ENCODE measurements at regions not wholly inside any gene's neighbourhood (a gene's known extent, or its start where the extent isn't known, plus 50 kb on each side); places are given as distances from the start of the nearest gene placed in this dataset.

- TF ChIP-seq MXI1 (IDR thresholded peaks at IDR 0.05; ENCODE audit: borderline replicate concordance, low read depth, low read length), result no peak
- TF ChIP-seq USF2 (IDR thresholded peaks at IDR 0.05; ENCODE audit: low read depth, low read length), result no peak
- TF ChIP-seq RFX5 (IDR thresholded peaks at IDR 0.05; ENCODE audit: low read depth, low read length), result no peak
- TF ChIP-seq POLR2A (IDR thresholded peaks at IDR 0.05; ENCODE audit: low read depth, low read length), result no peak
- TF ChIP-seq CTCF (conservative IDR thresholded peaks at IDR 0.05; ENCODE audit: low read depth, low read length), result no peak
- no peak for TF ChIP-seq RAD21 (IDR thresholded peaks at IDR 0.05; ENCODE audit: low read length)
- no peak for TF ChIP-seq RCOR1 (IDR thresholded peaks at IDR 0.05; ENCODE audit: insufficient replicate concordance, low read length)
- no peak for TF ChIP-seq ELK1 (IDR thresholded peaks at IDR 0.05; ENCODE audit: borderline replicate concordance, low read depth, low read length)
- TF ChIP-seq CHD1 (IDR thresholded peaks at IDR 0.05; ENCODE audit: low read depth, low read length), result no peak
- no peak for TF ChIP-seq SMC3 (IDR thresholded peaks at IDR 0.05; ENCODE audit: low read depth, low read length)
- TF ChIP-seq MAFK (IDR thresholded peaks at IDR 0.05; ENCODE audit: low read depth, low read length), result no peak
- TF ChIP-seq MAZ (IDR thresholded peaks at IDR 0.05; ENCODE audit: borderline replicate concordance, low read depth, low read length), result no peak
Measured at GRCh38 chr3:30452446-30452845, 154.0 kb upstream of the TGFBR2 start.

All from IMR-90 (cell line).